ENCODE measurements at regions not wholly inside any gene's neighbourhood (a gene's known extent, or its start where the extent isn't known, plus 50 kb on each side); places are given as distances from the start of the nearest gene placed in this dataset.

DNA sequence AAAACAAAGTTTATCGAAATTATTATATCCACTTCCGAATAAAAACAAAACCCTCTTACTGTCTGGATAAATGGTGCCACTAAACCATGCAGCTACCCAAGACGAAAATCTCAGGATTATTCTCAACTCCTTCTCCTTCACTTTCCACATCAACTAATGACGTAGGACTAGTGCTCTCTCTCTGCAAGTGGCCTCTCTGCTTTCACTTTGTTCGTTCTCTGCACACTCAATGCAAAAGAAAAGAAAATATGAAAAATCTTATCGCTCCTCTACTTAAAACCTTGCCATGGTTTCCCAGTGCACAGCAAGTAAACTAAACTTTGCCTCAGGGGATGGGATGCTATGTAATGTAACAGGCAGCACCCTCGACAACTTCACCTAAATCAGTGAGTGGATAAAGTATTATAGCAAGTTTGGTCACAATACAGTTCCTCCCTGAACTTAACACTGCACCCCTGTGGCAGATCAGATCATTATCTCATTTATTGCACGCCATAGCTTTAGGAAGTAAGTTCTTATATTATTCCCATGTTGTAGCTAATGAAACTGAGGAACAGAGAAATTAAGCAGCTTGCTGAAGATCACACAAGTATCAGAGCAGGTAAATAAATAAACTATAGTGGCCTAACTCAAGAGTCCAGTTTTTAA, 262.7 kb upstream of the GADL1 start:
- no peak for FAIRE-seq

DNA sequence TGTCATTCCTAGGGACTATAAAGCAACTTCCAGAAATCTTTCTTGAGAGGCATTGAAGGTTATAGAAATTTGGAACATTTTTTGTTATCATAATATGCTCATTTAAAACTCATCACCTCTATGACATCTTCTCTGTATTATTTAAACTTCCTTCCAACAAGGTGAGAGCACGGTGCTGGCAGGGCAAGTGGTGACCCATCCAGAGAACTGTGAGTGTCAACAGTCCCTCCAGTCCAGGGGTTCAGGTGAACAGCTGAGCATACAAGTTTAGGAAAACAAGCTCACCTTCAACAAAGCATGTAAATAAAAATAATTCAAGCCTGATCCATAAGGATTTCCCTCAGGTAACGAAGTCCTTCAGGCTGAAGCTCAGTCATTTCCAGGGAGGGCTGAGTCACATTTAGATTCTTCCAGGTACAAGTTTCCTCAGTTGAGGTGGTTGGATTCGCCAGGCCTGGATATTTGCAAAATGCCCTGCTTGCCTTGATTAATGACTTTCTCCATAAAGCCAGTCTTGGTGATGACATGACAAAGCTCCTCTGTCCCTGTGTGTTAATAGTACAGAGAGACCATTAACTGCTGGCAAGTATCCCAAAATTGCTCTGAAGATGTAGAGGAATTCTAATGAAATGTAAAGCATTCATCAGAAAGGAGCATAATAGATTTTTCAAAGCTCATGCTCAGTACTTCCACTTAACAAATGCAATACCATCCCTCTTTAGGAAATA, 263.6 kb upstream of the GADL1 start:
- FAIRE-seq = no peak

DNA sequence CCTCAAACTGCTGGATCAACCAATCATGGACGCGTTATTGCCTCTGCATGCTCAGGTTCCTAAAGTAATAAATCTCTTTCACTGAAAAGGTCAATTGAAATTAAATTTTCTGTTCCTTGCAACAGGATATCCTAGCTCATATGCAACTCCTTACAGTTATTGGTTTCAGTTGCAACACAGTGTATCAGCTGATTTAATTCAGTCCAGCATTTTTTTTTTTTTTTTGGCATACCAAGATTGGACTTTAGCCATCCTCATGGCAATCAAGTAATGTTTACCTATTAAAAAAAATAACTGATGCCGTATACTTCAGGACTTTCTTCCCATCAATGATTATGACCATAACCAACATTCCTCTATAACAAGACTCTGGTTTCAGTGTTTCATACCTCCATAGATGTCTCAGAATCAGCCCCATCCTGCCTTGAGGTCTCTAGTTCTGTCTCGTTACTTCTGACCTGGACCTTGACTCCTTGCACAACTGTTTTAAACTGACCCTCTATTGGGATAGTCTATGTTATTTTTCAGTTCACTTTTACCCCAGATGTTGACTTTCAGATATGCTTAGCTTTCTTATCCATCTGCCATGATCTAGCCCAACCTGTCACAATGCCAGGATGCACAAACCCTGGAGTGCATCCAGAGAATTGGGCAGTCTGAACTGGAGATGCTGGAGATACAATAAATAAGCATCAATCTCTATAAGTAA, 265.0 kb upstream of the GADL1 start:
- FAIRE-seq = no peak

DNA sequence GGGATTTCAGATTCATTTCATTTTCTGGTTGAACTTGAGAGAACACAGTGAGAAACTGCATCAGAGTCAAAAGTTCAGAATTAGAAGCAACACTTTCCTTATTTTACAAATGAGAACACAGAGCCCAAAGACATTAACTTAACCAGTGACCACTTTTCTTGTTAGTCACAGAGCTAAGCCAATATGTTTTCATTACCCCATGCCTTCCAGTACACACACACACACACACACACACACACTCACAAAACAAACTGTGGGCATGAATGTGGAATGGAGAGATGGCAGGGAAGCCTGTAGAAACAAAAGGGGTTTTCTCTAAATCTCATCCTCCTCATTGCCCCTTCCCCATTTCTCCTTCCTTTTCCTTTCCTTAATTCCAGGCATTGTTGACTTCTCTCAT, 267.4 kb upstream of the GADL1 start:
- no peak for FAIRE-seq

DNA sequence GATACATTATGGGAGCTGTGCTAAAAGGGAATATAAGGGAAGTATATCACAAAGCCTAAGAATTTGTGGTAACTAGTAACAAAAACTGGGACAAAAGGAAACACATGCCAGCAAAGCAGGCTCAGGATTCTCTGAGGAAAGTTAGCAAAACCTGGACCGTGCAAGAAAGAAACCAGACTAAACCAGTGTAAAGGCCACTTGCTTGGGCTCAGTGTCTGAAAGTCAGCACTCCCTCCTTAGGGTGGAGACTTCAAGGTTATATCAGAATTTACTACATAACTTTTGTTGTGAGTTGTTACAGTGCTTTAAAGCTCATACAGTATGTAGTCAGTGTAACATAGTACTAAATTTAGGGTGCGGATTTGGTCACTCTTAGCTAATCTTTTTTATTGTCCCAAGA, 269.9 kb upstream of the GADL1 start:
- no peak for FAIRE-seq

DNA sequence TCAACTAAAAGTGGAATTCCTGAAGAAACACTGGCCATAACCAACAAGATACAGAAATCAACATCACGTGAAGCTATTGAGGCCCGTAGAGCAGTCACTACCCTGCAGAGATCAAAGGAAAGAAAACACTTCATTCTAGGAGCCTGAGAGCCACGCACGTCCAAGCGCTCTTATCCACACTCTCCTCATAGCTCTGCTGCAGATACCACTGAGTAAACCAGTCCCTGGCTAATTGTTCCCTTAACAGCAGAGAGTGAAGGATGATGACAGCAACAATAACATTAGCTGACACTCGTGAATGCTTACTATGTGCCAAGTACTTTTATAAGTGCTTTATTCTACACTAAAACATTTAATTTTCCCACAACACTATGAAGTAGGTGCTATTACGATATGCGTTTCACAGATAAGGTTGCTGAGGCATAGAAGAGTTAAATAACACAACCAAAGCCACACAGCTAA, 271.0 kb upstream of the GADL1 start:
- FAIRE-seq = no peak

DNA sequence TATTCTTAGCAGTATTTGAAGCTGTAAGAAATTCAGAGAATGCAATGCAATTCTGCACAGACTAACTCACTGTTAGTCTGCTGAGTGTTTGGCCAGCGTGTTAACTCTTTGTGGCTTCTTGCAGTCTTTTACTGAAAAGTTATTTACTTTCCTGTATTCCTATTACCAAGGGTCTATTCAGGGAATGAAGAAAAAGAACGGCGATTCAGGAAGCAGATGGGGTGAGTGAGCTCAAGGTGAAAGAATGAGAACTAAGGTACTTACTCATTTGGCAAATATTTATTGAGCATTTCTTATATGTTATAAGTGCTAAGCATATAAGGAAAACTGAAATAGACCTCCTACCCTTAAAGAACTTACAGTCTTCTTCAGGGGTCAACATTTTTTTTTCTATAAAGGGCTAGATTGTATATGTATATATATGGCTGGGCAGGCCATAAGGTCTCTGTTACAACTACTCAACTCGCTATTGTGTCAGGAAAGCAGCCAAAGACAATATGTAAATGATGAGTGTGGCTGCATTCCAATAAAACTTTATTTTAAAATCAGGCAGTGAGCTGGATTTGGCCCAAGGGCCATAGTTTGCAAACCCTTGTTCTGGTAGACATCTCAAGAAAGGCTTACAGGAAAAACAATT, 271.9 kb upstream of the GADL1 start:
- FAIRE-seq = no peak

DNA sequence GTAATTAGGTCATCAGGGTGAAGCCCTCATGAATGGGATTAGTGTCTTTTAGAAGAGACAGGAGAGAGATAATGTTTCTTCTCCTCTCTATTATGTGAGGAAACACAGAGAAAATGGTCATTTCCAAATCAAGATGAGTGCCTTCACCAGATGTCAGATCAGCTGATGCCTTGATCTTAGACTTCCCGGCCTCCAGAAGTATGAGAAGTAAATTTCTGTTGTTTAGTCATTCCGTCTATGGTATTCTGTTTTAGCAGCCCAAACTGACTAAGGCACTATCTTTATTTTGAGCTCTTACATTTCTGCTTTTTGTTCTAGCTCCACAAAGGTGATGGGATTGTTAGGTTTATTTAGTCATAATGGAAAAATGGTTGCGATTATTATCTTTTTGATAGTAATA, 273.2 kb upstream of the GADL1 start:
- FAIRE-seq = no peak

DNA sequence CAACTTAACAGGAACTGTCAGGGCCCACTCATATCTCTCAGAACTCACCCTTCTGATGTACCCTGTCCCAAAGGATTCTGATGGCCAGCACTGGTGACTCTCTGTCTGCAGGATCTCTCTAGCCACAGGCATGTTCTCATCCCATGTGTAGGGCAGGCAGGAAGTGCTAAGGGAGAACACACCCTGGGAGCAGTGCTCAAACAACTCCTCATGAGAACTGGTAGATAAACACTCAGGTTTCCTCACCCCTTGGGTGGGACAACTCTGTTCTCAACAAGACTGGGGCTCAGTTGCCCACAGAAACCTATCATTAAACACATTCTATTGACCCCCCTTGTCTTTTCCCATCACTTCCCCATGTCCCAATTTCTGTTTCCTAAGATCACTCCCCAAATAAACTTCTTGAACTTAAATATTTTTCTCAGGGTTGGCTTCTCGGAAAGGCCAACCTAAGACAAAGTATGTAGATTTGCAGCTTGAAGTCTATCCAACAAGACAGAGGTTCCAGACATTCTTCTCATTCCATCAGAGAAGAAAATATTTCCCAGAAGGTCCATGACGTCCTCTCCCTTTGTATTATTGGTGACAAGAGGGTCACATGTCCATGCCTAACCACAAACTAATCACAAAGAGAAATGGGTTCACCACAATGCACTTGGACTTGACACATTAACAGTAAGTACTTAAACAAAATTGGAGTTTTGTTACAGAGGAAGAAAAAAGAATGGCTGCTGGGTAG, 276.6 kb upstream of the GADL1 start:
- FAIRE-seq = no peak

DNA sequence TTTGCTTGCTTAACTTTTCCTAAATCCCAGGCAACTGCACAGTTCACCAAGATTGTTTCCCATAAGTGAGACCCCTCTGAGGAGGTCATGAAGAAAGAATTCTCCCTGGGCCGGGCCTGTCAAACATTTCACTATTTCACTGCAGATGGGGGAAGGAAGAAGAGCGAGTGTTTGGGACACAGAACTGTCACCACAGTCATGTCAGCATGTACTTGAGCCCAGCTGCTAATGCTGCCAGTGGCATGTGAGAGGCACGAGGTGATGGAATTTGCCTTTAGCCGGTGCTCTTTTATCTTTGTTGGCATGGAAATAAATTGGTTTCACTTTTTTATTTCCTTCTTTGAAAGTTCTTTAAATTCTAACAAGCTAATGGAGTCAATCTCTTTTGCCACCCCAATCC, 277.9 kb upstream of the GADL1 start:
- no peak for FAIRE-seq

DNA sequence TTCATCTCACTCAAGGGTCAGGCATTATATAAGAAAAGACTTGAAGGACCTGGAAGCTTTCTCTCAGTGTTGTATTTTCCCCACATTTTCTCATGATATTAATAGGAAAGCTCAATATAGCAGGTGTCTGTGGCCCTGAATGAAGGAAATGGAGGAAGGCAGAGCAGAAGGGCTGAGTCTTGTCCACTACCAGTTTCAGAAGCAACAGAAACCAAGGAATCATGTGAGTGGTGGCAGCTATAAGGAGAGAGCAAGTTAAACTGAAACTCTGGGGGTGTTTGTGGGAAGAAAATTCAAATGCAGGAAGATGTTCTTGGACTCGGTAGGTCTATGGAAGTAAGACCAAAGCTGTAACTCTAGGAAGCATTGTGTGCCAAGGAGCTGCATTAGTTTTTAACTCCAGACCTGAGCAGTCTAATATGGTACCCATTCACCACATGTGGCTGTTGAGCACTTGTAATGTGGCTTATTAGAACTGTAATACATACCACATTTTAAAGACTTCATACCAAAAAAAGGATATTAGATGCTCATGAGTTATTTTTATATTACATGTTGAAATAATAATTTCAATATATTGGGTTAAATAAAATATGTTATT, 278.8 kb upstream of the GADL1 start:
- no peak for FAIRE-seq

DNA sequence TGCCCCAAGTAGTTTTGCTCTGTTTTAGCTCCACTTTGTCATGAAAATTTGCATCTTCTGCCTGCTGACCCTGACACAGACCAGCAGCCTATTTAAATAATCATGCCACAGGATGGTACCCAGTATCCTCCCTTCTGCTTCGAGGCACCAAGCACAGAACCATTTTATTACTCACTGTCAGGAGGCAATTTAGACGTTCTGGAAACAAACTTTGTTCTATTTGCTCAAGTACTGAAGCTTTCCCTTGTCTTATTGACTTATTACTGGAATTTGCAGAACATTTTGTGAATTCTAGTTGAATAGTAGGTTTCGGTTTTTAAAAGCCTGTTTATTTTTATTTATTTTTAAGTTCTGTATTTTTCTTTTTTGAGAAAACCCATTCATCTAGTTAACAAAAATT, 279.6 kb upstream of the GADL1 start:
- no peak for FAIRE-seq

DNA sequence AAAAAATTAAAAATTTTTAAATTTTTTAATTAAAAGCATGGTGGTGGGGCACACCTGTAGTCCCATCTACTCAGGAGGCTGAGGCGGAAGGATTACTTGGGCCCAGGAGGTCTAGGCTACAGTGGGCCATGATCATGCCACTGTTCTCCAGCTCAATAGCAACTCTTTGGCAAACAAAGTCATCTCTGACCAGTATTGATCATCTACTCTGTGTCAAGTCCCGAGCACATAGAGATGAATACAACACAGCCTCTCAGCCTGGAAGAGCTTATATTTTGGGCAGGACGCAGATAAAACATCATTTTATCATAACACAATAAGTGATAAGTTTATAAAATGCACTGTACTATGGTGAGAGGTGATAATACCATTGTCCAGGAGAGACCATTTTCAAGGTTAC, 281.6 kb upstream of the GADL1 start:
- FAIRE-seq = no peak

DNA sequence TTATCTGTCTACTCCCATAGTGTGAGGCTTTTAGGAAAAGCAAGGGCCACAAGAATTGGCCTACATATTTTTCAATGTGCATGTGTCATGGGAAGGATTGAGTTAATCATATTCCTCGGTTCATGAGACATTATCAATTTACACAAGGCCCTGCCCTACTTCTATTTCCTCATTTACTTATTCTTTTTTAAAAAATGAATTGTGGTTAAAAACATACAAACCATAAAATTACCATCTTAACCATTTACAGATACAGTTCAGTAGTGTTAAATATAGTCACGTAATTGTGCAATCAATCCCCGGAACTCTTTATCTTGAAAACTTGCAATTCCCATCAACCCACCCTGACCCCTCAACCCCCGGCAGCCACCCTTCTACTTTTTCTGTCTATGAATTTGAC, 284.0 kb upstream of the GADL1 start:
- no peak for FAIRE-seq

DNA sequence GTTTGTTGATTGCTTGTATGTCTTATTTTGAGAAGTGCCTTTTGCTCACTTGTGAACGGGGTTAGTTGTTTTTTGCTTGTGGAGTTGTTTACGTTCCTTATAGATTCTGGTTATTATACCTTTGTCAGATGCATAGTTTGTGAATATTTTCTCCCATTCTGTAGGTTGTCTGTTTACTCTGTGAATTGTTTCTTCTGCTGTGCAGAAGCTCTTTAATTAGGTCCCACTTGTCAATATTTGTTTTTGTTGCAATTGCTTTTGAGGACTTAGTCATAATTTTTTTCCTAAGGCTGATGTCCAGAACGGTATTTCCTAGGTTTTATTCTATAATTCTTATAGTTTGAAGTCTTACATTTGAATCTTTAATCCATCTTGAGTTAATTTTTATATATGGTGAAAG, 285.3 kb upstream of the GADL1 start:
- no peak for FAIRE-seq

DNA sequence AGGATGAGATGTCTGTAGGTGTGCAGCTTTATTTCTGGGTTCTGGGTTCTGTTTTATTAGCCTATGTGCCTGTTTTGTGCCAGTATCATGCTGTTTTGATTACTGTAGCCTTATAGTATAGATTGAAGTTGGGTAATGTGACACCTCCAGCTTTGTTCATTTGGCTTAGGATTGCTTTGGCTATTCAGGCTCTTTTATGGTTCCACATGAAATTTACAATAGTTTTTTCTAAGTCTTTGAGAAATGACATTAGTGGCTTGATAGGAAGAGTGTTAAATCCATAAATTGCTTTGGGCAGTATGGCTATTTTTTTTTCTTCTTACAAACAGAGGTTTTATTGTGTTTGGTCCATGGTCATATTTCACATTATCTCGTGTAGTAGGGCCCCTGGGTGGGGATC, 285.8 kb upstream of the GADL1 start:
- no peak for FAIRE-seq

DNA sequence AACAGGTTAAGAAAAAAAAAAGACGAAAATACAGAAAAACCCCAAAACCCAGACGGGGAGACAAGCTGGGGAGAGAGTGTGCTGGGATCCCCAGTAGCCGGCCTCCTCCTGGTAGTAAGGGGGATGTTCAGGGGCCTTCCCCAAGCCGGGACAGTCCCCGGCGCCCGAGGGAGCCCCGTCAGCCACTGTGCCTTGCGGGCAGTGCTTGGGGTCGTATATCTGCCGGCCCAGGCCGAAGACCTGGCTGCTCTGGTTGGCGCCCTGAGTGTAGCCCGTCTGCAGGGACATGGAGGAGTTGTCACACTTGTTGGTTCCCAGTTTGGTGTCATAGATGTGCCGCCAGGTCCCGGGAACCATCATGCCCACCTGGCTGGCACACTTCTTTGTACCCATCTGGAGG, 287.2 kb upstream of the GADL1 start:
- no peak for FAIRE-seq

DNA sequence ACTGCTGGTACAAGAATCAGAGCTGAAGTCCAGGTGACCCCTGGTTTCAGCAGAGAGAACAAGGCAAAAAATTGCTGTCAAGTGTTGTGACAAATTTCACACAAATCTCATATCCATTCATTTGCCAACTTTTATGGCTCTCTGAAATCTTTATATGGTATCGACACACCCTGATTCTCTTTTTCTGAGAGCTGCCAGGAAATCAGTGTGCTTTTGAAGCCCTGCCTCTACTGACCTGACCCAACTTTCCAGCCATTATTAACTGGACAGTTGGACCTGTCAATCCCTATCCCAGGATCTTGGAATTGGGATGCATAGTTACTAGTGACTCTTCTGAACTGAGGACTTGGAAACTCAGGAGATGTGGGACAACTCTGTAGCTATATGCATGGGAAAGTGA, 288.2 kb upstream of the GADL1 start:
- no peak for FAIRE-seq

DNA sequence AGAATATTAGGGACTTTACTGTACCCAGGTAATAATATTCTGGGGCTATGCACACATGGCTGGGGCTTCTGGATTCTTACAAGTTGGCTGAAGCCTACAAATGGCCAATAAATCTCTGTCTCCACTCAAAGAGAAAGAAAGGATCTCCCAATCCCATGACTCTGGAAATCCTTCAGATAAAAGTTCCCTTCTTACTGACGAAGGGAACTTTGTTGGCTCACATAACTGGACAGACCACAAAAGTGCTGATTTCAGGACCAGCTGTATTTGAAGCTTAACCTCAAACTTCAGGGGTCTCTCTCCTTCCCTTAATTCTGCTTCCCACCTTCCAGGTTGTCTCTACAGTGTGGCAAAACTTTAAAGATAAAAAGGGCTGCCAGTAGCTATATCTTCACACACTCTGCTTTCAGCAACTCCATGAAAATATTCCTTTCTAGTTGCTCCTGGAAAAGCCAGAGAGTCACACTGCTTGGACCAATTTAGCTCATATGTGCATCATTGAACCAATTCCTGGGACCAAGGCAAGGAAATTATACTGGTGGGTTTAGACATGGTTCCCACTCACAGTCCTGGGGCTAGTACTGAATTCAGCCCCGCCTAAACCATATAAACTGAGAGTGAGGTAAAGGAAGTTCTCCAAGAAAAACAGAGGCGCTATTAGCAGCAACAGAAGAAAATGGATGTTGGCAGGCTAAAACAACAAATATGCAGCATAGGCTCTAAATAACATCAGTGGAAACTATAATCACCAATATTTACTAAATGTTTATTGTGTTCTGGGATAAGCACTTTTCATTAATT, 290.0 kb upstream of the GADL1 start:
- FAIRE-seq = no peak

DNA sequence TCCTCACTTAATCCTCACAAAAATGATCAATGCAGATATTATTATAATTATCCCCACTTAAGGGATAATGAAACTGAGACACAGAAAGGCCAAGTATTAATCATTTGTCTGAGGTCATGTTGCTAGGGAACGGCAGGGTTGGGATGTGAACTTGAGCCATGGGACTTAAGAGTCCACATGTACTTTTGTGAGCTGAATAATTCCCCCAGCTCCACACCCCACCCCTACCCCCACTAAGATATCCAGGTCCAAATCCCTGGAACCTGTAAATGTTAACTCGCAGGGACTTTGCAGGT, 290.5 kb upstream of the GADL1 start:
- no peak for FAIRE-seq

DNA sequence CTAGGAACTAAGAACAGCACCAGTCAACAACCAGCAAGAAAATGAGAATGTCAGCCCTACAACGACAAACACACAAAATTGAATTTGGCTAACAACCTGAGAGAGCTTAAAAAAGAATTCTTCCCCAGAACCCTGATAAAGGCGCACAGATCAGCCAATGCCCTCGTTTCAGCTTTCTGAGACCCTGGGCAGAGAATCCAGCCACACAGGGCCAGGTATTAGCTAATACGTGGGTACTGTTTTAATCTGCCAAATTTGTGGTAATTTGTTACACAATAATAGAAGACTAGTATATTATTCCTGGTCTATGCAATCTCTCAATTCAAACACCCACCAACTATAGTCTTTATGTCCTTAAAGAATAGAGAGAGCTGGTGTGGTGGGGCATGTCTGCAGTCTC, 291.6 kb upstream of the GADL1 start:
- FAIRE-seq = no peak

DNA sequence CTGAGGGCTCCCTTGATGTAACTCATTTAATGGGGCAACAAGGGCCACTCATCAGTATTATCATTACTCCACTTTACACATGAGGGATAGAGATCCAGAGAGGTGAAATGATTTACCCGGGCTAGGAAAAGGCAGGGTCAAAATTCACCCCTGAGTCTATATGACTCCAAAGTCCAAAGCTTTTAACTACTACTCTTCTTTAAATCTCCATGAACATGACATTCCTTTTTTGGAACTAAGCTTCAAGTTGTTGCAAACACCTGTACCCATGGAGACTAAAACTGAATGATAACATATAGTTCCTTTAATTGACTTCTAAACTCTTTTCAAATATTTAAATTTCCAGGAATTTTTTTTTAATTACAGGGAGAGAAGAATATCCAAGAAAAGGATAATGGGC, 292.9 kb upstream of the GADL1 start:
- FAIRE-seq = no peak

All from TTC549 (cell line).